ENCODE measurements at regions not wholly inside any gene's neighbourhood (a gene's known extent, or its start where the extent isn't known, plus 50 kb on each side); places are given as distances from the start of the nearest gene placed in this dataset.

DNA sequence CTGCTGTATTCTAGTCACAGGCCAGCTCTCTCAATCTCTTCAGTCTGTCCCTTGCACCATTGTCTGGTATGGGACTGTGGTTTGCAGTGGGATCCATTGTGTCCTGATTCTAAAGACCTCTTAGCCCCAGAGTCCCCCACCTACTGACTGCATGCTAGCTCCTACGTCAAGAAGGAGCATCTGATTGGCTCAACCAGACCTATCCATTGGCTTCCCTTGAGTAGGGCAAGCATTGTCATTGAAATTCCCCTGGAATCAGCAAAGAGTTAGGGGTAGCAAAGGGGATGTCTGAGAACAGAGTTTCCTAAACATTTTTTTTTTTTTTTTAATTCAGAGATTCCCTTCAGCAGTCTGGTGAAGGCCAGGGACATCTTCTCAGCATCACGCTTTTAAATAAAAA, 175.3 kb upstream of the MPHOSPH6 start:
- H3K9me3 ChIP-seq (ENCODE audit: low read length), result peaks cover 6% of the 10 kb centered on the region; the same call in 1 of the 2 replicates
- no peak for FAIRE-seq
- no peaks in the 10 kb centered on the region for H3K79me2 ChIP-seq (ENCODE audit: insufficient read depth, low read length)
- no peak for DNase-seq (ENCODE audit: low spot score)
- ChIA-PET CTCF (ENCODE audit: low intra/inter-chr PET ratio, low total read pairs) (interaction anchor here (5.5 kb wide), 1 partner anchor 81 kb away, joined by 42 read pairs; no protein-coding TSS in a partner anchor), POLR2A (no interaction called here)
- no peak overlapping the region for H3K27ac ChIP-seq (ENCODE audit: extremely low read length, insufficient read depth, low read length)
- BruUV-seq (replicated peaks), result no TSS peak
- no peaks in the 10 kb centered on the region for H3K36me3 ChIP-seq (replicated peaks in 1 of 2; ENCODE audit: control insufficient read depth in 1 of 2, insufficient read depth in 2 of 2, low read length in 2 of 2)
- no peaks in the 10 kb centered on the region for H3K4me1 ChIP-seq (ENCODE audit: insufficient read depth, low read length)
- H3K4me3 ChIP-seq (replicated peaks in 1 of 3; ENCODE audit: insufficient read depth in 1 of 3, low read depth in 2 of 3, low read length in 3 of 3), result no peak overlapping the region
- 5% methylated on average over 2 of the region's 2 CpGs for WGBS (ENCODE audit: low lambda C conversion rate)
- no peak overlapping the region for H2AFZ ChIP-seq (ENCODE audit: low read length)
- no peak for TF ChIP-seq ZNF232 (CRISPR knock-in tag; IDR thresholded peaks at IDR 0.05; ENCODE audit: borderline replicate concordance)
- TF ChIP-seq PTBP1 (IDR thresholded peaks at IDR 0.05; ENCODE audit: low read depth, low read length, poor library complexity, severe bottlenecking), result no peak
- TF ChIP-seq KLF12 (CRISPR knock-in tag; IDR thresholded peaks at IDR 0.05; ENCODE audit: borderline replicate concordance), result no peak
- TF ChIP-seq NR1H2 (CRISPR knock-in tag; IDR thresholded peaks at IDR 0.05; ENCODE audit: borderline replicate concordance, low read depth), result no peak
- no peak for TF ChIP-seq SRSF4 (IDR thresholded peaks at IDR 0.05; ENCODE audit: low read depth, low read length, poor library complexity, severe bottlenecking)
- TF ChIP-seq, protein P1, sequence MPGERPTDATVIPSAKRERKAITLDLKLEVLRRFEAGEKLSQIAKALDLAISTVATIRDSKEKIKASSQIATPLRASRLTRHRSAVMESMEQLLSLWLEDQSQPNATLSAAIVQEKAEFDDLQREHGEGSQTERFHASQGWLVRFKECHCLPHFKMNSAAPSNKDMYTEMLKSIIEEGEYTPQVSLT (CRISPR knock-in tag; IDR thresholded peaks at IDR 0.05; ENCODE audit: borderline replicate concordance, low read depth), result no peak
- ATAC-seq, result no peak
- in situ Hi-C loops (cut with HindIII; ENCODE audit: extremely low pct_ligation_motif_present, low pct_unique_long_range_greater_than_20kb) (no loop called here), intact Hi-C loops (cut with micrococcal nuclease; ENCODE audit: unreplicated experiment) (no loop called here)
- H3K4me2 ChIP-seq (ENCODE audit: low read depth, low read length), result no peak overlapping the region
- no peaks in the 10 kb centered on the region for H4K20me1 ChIP-seq (ENCODE audit: insufficient read depth, low read length)
- H3K27me3 ChIP-seq (ENCODE audit: control insufficient read depth in 1 of 2, insufficient read depth in 2 of 2, low read length in 2 of 2), result no peaks in the 10 kb centered on the region
- no peak overlapping the region for H3K9ac ChIP-seq (ENCODE audit: insufficient read depth, low read depth, low read length)

DNA sequence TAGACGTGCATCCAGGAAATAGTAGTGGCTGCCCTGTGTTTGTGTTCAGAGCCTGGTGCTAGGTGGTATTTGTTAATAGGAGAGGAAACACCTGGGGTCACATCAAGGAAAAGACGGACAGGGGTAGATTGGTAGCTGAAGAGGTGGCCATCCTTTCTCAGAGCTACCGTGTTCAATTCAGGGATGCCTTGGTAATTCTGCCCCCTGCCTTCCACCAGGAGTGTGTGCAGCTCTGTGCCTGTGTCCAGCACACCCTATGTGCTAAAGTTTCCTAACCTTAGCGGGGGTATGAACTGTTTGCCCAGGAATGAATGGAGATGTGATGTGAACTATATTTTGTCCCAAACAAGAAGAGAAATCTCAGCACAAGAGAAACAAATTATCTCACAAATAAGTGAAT, 174.1 kb upstream of the MPHOSPH6 start:
- ATAC-seq (peak; percentile 92), DNase-seq (ENCODE audit: low spot score) (peak; percentile 26), FAIRE-seq (no peak)
- Histone ChIP-seq H3K27ac (ENCODE audit: extremely low read length, insufficient read depth, low read length) (no peak overlapping the region), H3K27me3 (ENCODE audit: control insufficient read depth in 1 of 2, insufficient read depth in 2 of 2, low read length in 2 of 2) (no peaks in the 10 kb centered on the region), H3K9me3 (ENCODE audit: low read length) (peaks cover 6% of the 10 kb centered on the region; the same call in 1 of the 2 replicates), H2AFZ (ENCODE audit: low read length) (no peak overlapping the region), H3K36me3 (replicated peaks in 1 of 2; ENCODE audit: control insufficient read depth in 1 of 2, insufficient read depth in 2 of 2, low read length in 2 of 2) (no peaks in the 10 kb centered on the region), H3K4me3 (replicated peaks in 1 of 3; ENCODE audit: insufficient read depth in 1 of 3, low read depth in 2 of 3, low read length in 3 of 3) (no peak overlapping the region), H3K4me2 (ENCODE audit: low read depth, low read length) (no peak overlapping the region), H4K20me1 (ENCODE audit: insufficient read depth, low read length) (no peaks in the 10 kb centered on the region), H3K9ac (ENCODE audit: insufficient read depth, low read depth, low read length) (no peak overlapping the region), H3K79me2 (ENCODE audit: insufficient read depth, low read length) (no peaks in the 10 kb centered on the region), H3K4me1 (ENCODE audit: insufficient read depth, low read length) (no peaks in the 10 kb centered on the region)
- 16% methylated on average over 4 of the region's 4 CpGs for WGBS (ENCODE audit: low lambda C conversion rate)
- TF ChIP-seq SMC3 (IDR thresholded peaks at IDR 0.05; ENCODE audit: low read length), result peak; percentile 92
- TF ChIP-seq STAG1 (CRISPR knock-in tag; IDR thresholded peaks at IDR 0.05), result peak; percentile 83
- TF ChIP-seq RAD21 (CRISPR knock-in tag; IDR thresholded peaks at IDR 0.05), result peak; percentile 49
- TF ChIP-seq, protein P2, sequence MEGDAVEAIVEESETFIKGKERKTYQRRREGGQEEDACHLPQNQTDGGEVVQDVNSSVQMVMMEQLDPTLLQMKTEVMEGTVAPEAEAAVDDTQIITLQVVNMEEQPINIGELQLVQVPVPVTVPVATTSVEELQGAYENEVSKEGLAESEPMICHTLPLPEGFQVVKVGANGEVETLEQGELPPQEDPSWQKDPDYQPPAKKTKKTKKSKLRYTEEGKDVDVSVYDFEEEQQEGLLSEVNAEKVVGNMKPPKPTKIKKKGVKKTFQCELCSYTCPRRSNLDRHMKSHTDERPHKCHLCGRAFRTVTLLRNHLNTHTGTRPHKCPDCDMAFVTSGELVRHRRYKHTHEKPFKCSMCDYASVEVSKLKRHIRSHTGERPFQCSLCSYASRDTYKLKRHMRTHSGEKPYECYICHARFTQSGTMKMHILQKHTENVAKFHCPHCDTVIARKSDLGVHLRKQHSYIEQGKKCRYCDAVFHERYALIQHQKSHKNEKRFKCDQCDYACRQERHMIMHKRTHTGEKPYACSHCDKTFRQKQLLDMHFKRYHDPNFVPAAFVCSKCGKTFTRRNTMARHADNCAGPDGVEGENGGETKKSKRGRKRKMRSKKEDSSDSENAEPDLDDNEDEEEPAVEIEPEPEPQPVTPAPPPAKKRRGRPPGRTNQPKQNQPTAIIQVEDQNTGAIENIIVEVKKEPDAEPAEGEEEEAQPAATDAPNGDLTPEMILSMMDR (CRISPR knock-in tag; IDR thresholded peaks at IDR 0.05), result peak; percentile 77
- no peak for TF ChIP-seq ZNF781 (CRISPR knock-in tag; IDR thresholded peaks at IDR 0.05; ENCODE audit: borderline replicate concordance, not compliant biosample characterization)
- intact Hi-C loops (cut with micrococcal nuclease; ENCODE audit: unreplicated experiment), result loop anchor here (1.0 kb wide), 1 partner anchor 81 kb away; no protein-coding TSS in a partner anchor
- in situ Hi-C loops (cut with HindIII; ENCODE audit: extremely low pct_ligation_motif_present, low pct_unique_long_range_greater_than_20kb), result loop anchor here (5.0 kb wide), 1 partner anchor 77 kb away; no protein-coding TSS in a partner anchor
- ChIA-PET CTCF (ENCODE audit: low intra/inter-chr PET ratio, low total read pairs) (interaction anchor here (5.5 kb wide), 1 partner anchor 80 kb away, joined by 42 read pairs; no protein-coding TSS in a partner anchor), POLR2A (no interaction called here)
- no TSS peak for BruUV-seq (replicated peaks)
